HG02798 (cell line): ENCODE measurements at regions not wholly inside any gene's neighbourhood (a gene's known extent, or its start where the extent isn't known, plus 50 kb on each side); places are given as distances from the start of the nearest gene placed in this dataset.

Experiments
- ATAC-seq: cut with Tn5 transposase; IDR thresholded peaks from one replicate; pipeline ENCODE4 v1.9.1; 2021; ENCODE audit warnings: mild to moderate bottlenecking; ENCODE audit not compliant: unreplicated experiment, poor library complexity

- ATAC-seq = no peak
Observed at GRCh38 chr14:85428926-85429325, 101.0 kb upstream of the FLRT2 start.

- no peak for ATAC-seq
Observed at GRCh38 chr14:85437148-85437547, 92.8 kb upstream of the FLRT2 start.

- ATAC-seq = no peak
Observed at GRCh38 chr14:85438001-85438400, 91.9 kb upstream of the FLRT2 start.

GRCh38 chr14:85438481-85438942 is 91.4 kb upstream of the FLRT2 start:
- no peak for ATAC-seq

- ATAC-seq = no peak
Observed at GRCh38 chr14:85439696-85440328, 90.1 kb upstream of the FLRT2 start.

GRCh38 chr14:85441909-85442643 is 87.9 kb upstream of the FLRT2 start:
- no peak for ATAC-seq

GRCh38 chr14:85442996-85443395 is 86.9 kb upstream of the FLRT2 start:
- no peak for ATAC-seq

- ATAC-seq = no peak
Observed at GRCh38 chr14:85444635-85445034, 85.3 kb upstream of the FLRT2 start.

- no peak for ATAC-seq
Observed at GRCh38 chr14:85445151-85445795, 84.7 kb upstream of the FLRT2 start.

- ATAC-seq = no peak
Observed at GRCh38 chr14:85447883-85448282, 82.1 kb upstream of the FLRT2 start.

GRCh38 chr14:85451421-85451820 is 78.5 kb upstream of the FLRT2 start:
- ATAC-seq = no peak

- no peak for ATAC-seq
Observed at GRCh38 chr14:85453401-85454225, 76.3 kb upstream of the FLRT2 start.

- no peak for ATAC-seq
Observed at GRCh38 chr14:85454226-85454813, 75.6 kb upstream of the FLRT2 start.

- no peak for ATAC-seq
Observed at GRCh38 chr14:85459361-85460000, 70.5 kb upstream of the FLRT2 start.

- ATAC-seq = no peak
Observed at GRCh38 chr14:85461432-85462133, 68.4 kb upstream of the FLRT2 start.

GRCh38 chr14:85463512-85463911 is 66.4 kb upstream of the FLRT2 start:
- no peak for ATAC-seq

GRCh38 chr14:85464135-85464895 is 65.6 kb upstream of the FLRT2 start:
- ATAC-seq = no peak

- no peak for ATAC-seq
Observed at GRCh38 chr14:85466678-85467077, 63.3 kb upstream of the FLRT2 start.
